ENCODE measurements at regions not wholly inside any gene's neighbourhood (a gene's known extent, or its start where the extent isn't known, plus 50 kb on each side); places are given as distances from the start of the nearest gene placed in this dataset.

GRCh38 chr10:130983749-130984148, 327.8 kb downstream of the TCERG1L start:
- H3F3A ChIP-seq (ENCODE audit: insufficient read depth, low read length), result no peaks in the 10 kb centered on the region
- no peak overlapping the region for H3K9ac ChIP-seq (ENCODE audit: low read length)
- no peak overlapping the region for H3K27ac ChIP-seq (ENCODE audit: low read depth, low read length, poor library complexity, severe bottlenecking)
- H4K20me1 ChIP-seq (ENCODE audit: insufficient read depth, low read length), result no peaks in the 10 kb centered on the region
- no peak overlapping the region for H2AFZ ChIP-seq (ENCODE audit: low read length)
- H3K9me3 ChIP-seq (ENCODE audit: low read length), result no peaks in the 10 kb centered on the region
- no peaks in the 10 kb centered on the region for H3K79me2 ChIP-seq (ENCODE audit: insufficient read depth, low read length)
- H3K9me2 ChIP-seq (ENCODE audit: low read depth, low read length), result no peaks in the 10 kb centered on the region
- TF ChIP-seq EZH2 (IDR thresholded peaks at IDR 0.05; ENCODE audit: borderline replicate concordance, low read length), result no peak
- no peak for TF ChIP-seq CTCF (IDR thresholded peaks at IDR 0.05; ENCODE audit: low read length)
- H3K4me1 ChIP-seq (ENCODE audit: insufficient read depth, low read length, severe bottlenecking), result no peaks in the 10 kb centered on the region
- H3K4me2 ChIP-seq (ENCODE audit: low read length), result no peak overlapping the region
- H3K27me3 ChIP-seq (ENCODE audit: insufficient read depth, low read length), result no peaks in the 10 kb centered on the region
- no peaks in the 10 kb centered on the region for H3K36me3 ChIP-seq (ENCODE audit: insufficient read depth, low read length)
- no peak overlapping the region for H3K4me3 ChIP-seq (ENCODE audit: low read depth, low read length, poor library complexity, severe bottlenecking)

DNA sequence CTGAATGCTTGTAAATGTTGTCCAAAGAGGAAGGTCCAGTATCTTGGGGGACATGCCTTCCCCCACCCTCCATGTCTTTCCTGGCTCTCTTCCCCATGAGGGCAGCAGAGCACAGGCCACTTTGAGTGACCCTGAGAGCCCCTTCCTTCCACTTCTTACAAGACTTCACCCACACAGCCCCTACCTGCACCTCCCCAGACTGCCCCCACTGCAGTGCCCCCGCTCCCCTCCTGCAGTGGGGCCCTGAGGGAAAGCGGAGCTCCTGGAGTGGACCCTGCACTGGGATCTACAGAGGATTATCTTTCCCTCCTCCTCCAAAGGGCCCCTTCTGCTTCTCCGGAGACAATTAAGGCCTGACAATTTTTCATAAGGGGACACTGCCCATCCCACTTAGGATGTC, 326.8 kb downstream of the TCERG1L start:
- no peak overlapping the region for H3K9ac ChIP-seq (ENCODE audit: low read length)
- H3K9me3 ChIP-seq (ENCODE audit: low read length), result no peaks in the 10 kb centered on the region
- H3K4me1 ChIP-seq (ENCODE audit: insufficient read depth, low read length, severe bottlenecking), result no peaks in the 10 kb centered on the region
- no peaks in the 10 kb centered on the region for H3F3A ChIP-seq (ENCODE audit: insufficient read depth, low read length)
- H3K27ac ChIP-seq (ENCODE audit: low read depth, low read length, poor library complexity, severe bottlenecking), result no peak overlapping the region
- no peaks in the 10 kb centered on the region for H3K27me3 ChIP-seq (ENCODE audit: insufficient read depth, low read length)
- H4K20me1 ChIP-seq (ENCODE audit: insufficient read depth, low read length), result no peaks in the 10 kb centered on the region
- H2AFZ ChIP-seq (ENCODE audit: low read length), result no peak overlapping the region
- H3K4me3 ChIP-seq (ENCODE audit: low read depth, low read length, poor library complexity, severe bottlenecking), result no peak overlapping the region
- no peak for TF ChIP-seq CTCF (IDR thresholded peaks at IDR 0.05; ENCODE audit: low read length)
- H3K36me3 ChIP-seq (ENCODE audit: insufficient read depth, low read length), result no peaks in the 10 kb centered on the region
- H3K4me2 ChIP-seq (ENCODE audit: low read length), result no peak overlapping the region
- no peaks in the 10 kb centered on the region for H3K9me2 ChIP-seq (ENCODE audit: low read depth, low read length)
- H3K79me2 ChIP-seq (ENCODE audit: insufficient read depth, low read length), result no peaks in the 10 kb centered on the region

DNA sequence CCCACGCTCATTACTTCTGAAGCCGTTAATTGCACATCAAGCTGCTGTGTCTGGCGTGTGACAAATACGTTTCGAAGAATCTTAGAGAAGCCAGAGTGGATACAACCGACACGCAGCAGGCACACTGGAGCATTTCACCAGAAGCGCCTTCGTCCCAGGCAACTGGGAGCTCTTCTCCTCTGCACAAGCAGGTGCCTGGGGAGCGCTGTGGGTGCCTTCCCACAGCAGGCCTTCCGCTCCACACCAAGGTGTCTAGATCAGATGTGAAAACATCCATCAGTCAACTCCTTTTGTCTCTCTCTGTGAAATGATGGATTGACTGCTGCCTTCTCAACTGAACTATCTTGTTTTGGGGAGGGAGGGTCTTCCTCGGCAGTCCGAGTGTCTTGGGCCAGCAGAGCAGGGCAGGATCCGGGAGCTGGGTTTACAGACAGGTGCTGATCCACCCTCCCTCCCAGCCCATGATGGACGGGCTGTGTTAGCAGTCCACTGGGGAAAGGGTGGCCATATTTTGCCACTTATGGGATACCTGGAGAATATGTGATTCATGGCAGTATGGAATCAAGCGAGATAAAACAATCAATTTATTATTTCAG, 326.3 kb downstream of the TCERG1L start:
- no peak overlapping the region for H3K27ac ChIP-seq (ENCODE audit: low read depth, low read length, poor library complexity, severe bottlenecking)
- no peaks in the 10 kb centered on the region for H3K36me3 ChIP-seq (ENCODE audit: insufficient read depth, low read length)
- H3K4me3 ChIP-seq (ENCODE audit: low read depth, low read length, poor library complexity, severe bottlenecking), result no peak overlapping the region
- no peak overlapping the region for H3K4me2 ChIP-seq (ENCODE audit: low read length)
- H3K9me2 ChIP-seq (ENCODE audit: low read depth, low read length), result no peaks in the 10 kb centered on the region
- H3K79me2 ChIP-seq (ENCODE audit: insufficient read depth, low read length), result no peaks in the 10 kb centered on the region
- H3F3A ChIP-seq (ENCODE audit: insufficient read depth, low read length), result no peaks in the 10 kb centered on the region
- H4K20me1 ChIP-seq (ENCODE audit: insufficient read depth, low read length), result no peaks in the 10 kb centered on the region
- no peaks in the 10 kb centered on the region for H3K9me3 ChIP-seq (ENCODE audit: low read length)
- no peak for TF ChIP-seq CTCF (IDR thresholded peaks at IDR 0.05; ENCODE audit: low read length)
- no peaks in the 10 kb centered on the region for H3K4me1 ChIP-seq (ENCODE audit: insufficient read depth, low read length, severe bottlenecking)
- no peak overlapping the region for H3K9ac ChIP-seq (ENCODE audit: low read length)
- no peaks in the 10 kb centered on the region for H3K27me3 ChIP-seq (ENCODE audit: insufficient read depth, low read length)
- H2AFZ ChIP-seq (ENCODE audit: low read length), result no peak overlapping the region
